ENCODE measurements at regions not wholly inside any gene's neighbourhood (a gene's known extent, or its start where the extent isn't known, plus 50 kb on each side); places are given as distances from the start of the nearest gene placed in this dataset.

GRCh38 chr5:130740047-130740569 lies 424.9 kb downstream of the HINT1 start:
- TF ChIP-seq ELK1 (IDR thresholded peaks at IDR 0.05; ENCODE audit: low read depth, low read length) (no peak), NKRF (conservative IDR thresholded peaks at IDR 0.05) (no peak), RB1 (IDR thresholded peaks at IDR 0.05; ENCODE audit: borderline replicate concordance) (no peak), CTCF (IDR thresholded peaks at IDR 0.05 in 2 of 3, conservative IDR thresholded peaks at IDR 0.05 in 1 of 3; ENCODE audit: control insufficient read depth in 2 of 3, extremely low read depth in 1 of 3, insufficient read depth in 1 of 3, low read depth in 3 of 3, low read length in 3 of 3) (no peak), CHD2 (IDR thresholded peaks at IDR 0.05; ENCODE audit: borderline replicate concordance, low read depth, low read length) (no peak), CHD1 (IDR thresholded peaks at IDR 0.05; ENCODE audit: low read depth, low read length) (no peak), ZBTB40 (IDR thresholded peaks at IDR 0.05; ENCODE audit: borderline replicate concordance) (no peak), TCF12 (IDR thresholded peaks at IDR 0.05; ENCODE audit: low read depth, low read length) (no peak), SMARCA5 (IDR thresholded peaks at IDR 0.05) (no peak), NR2C2 (IDR thresholded peaks at IDR 0.05; ENCODE audit: borderline replicate concordance, control insufficient read depth, insufficient read length, low read depth) (no peak), EZH2 (IDR thresholded peaks at IDR 0.05; ENCODE audit: borderline replicate concordance, control insufficient read depth, low read depth, low read length) (no peak), GABPA (IDR thresholded peaks at IDR 0.05; ENCODE audit: low read depth) (no peak), HDAC2 (IDR thresholded peaks at IDR 0.05) (no peak), SMAD5 (IDR thresholded peaks at IDR 0.05; ENCODE audit: low read depth) (no peak)
